ENCODE measurements at regions not wholly inside any gene's neighbourhood (a gene's known extent, or its start where the extent isn't known, plus 50 kb on each side); places are given as distances from the start of the nearest gene placed in this dataset.

- TF ChIP-seq, protein P1, sequence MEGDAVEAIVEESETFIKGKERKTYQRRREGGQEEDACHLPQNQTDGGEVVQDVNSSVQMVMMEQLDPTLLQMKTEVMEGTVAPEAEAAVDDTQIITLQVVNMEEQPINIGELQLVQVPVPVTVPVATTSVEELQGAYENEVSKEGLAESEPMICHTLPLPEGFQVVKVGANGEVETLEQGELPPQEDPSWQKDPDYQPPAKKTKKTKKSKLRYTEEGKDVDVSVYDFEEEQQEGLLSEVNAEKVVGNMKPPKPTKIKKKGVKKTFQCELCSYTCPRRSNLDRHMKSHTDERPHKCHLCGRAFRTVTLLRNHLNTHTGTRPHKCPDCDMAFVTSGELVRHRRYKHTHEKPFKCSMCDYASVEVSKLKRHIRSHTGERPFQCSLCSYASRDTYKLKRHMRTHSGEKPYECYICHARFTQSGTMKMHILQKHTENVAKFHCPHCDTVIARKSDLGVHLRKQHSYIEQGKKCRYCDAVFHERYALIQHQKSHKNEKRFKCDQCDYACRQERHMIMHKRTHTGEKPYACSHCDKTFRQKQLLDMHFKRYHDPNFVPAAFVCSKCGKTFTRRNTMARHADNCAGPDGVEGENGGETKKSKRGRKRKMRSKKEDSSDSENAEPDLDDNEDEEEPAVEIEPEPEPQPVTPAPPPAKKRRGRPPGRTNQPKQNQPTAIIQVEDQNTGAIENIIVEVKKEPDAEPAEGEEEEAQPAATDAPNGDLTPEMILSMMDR (IDR thresholded peaks at IDR 0.05; ENCODE audit: low read depth, low read length): no peak
- TF ChIP-seq EZH2phosphoT487 (IDR thresholded peaks at IDR 0.05; ENCODE audit: low read depth): no peak
Observed at GRCh38 chr9:103215197-103215596, 220.1 kb downstream of the CYLC2 start.

Measured in OCI-LY3 (cell line).